Prostate gland (tissue), 2 donors: ENCODE measurements at regions not wholly inside any gene's neighbourhood (a gene's known extent, or its start where the extent isn't known, plus 50 kb on each side); places are given as distances from the start of the nearest gene placed in this dataset.

Experiments used
- DNase-seq: peaks from one replicate; pipeline ENCODE4 v3.0.0-alpha.2; 2019; ENCODE audit warnings: low spot score
- H3K27ac ChIP-seq, 2 donors: fragments of 200-600 bp; sonication (generic); 2 replicates each; pipeline ENCODE4 v1.5.1; 2017 to 2019
- H3K27me3 ChIP-seq: fragments of 200-600 bp; sonication (generic); replicated peaks from 2 replicates; pipeline ENCODE4 v1.5.1; 2019; ENCODE audit not compliant: insufficient read depth
- H3K36me3 ChIP-seq, 2 donors: fragments of 200-600 bp; sonication (generic); 1 replicate in 1 of 2; 2 replicates in 1 of 2; pipeline versions ENCODE4 v1.5.1 to v1.8.1; 2017 to 2019
- H3K4me1 ChIP-seq: fragments of 200-600 bp; sonication (generic); replicated peaks from 2 replicates; pipeline ENCODE4 v1.5.1; 2019
- H3K4me3 ChIP-seq, 2 donors: fragments of 200-600 bp; sonication (generic); 2 replicates each; pipeline ENCODE4 v1.5.1; 2017 to 2019
- H3K9me3 ChIP-seq: fragments of 200-600 bp; sonication (generic); 2 replicates; pipeline ENCODE4 v1.5.1; 2017
- CTCF ChIP-seq, 4 experiments: fragments of 200-600 bp in 2 of 4; fragments of 450-650 bp in 2 of 4; sonication (generic) in 2 of 4; IDR thresholded peaks; 1 replicate in 3 of 4; 2 replicates in 1 of 4; pipeline ENCODE4 v1.5.1; 2016 to 2019; ENCODE audit warnings: antibody characterized with exemption in 4 of 4, mild to moderate bottlenecking in 2 of 4, moderate library complexity in 2 of 4
- POLR2A ChIP-seq: fragments of 450-650 bp; IDR thresholded peaks from one replicate; pipeline ENCODE4 v1.6.1; 2016; ENCODE audit warnings: antibody characterized with exemption, mild to moderate bottlenecking
- POLR2AphosphoS5 ChIP-seq: sonication (generic); formaldehyde crosslinking; IDR thresholded peaks from one replicate; pipeline ENCODE4 v1.6.1; 2017; ENCODE audit warnings: antibody characterized with exemption
- WGBS: methylation state at CpG from one replicate; pipeline ENCODE4 v1.1.5; 2018; 5-methylcytosine and 5-hydroxymethylcytosine counted together
- intact Hi-C: fragments of 100-400 bp; cut with DNase I; formaldehyde crosslinking; loops from one replicate; pipeline ENCODE4 v1.14.2; 2022

DNA sequence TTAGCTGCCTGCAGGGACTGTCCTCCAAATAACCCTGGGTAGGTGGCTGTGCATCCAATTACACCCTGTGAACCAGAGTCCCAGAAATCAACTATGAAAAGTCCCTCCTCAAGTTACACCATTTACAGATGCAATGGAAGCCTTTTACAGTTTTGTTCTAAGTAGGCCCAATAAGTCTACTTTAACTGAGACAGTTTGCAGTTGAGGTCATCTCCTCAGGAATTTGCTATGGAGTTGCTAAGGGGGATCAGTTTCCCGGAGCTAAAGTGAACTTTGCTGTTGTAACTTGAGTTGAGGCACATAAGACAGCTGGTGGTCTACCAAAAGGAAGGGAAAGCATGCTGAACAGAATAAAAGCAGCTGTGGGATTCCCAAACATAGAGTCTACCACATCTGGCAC, 121.6 kb upstream of the STK26 start:
- Histone ChIP-seq H3K36me3 (no peaks in the 10 kb centered on the region), H3K4me3 (no peak overlapping the region), H3K9me3 (no peaks in the 10 kb centered on the region), H3K27me3 (no peaks in the 10 kb centered on the region), H3K4me1 (no peaks in the 10 kb centered on the region), H3K27ac (no peak overlapping the region)
- no peak for DNase-seq
- intact Hi-C loops, result no loop called here
- WGBS, result 86% methylated on average over 1 of the region's 1 CpG
- TF ChIP-seq POLR2AphosphoS5 (no peak), CTCF (IDR thresholded peaks at IDR 0.05) (no peak), POLR2A (no peak)

GRCh38 chrX:131907488-131908314, 115.4 kb upstream of the STK26 start:
- Histone ChIP-seq H3K27me3 (no peaks in the 10 kb centered on the region), H3K36me3 (no peaks in the 10 kb centered on the region), H3K4me3 (no peak overlapping the region), H3K4me1 (no peaks in the 10 kb centered on the region), H3K27ac (no peak overlapping the region), H3K9me3 (no peaks in the 10 kb centered on the region)
- intact Hi-C loops, result no loop called here
- DNase-seq, result no peak
- TF ChIP-seq CTCF (IDR thresholded peaks at IDR 0.05) (no peak), POLR2AphosphoS5 (no peak), POLR2A (no peak)
- 91% methylated on average over 22 of the region's 31 CpGs for WGBS

- TF ChIP-seq POLR2AphosphoS5, result no peak
- no peak for TF ChIP-seq CTCF (IDR thresholded peaks at IDR 0.05)
- Histone ChIP-seq H3K27me3 (no peaks in the 10 kb centered on the region), H3K9me3 (no peaks in the 10 kb centered on the region), H3K4me1 (no peaks in the 10 kb centered on the region), H3K27ac (no peak overlapping the region), H3K36me3 (no peaks in the 10 kb centered on the region), H3K4me3 (no peak overlapping the region)
- WGBS, result 45% methylated on average over 1 of the region's 1 CpG
- intact Hi-C loops, result no loop called here
- no peak for DNase-seq
These were observed 112.5 kb upstream of the STK26 start for GRCh38 chrX:131910586-131910985.

GRCh38 chrX:131915488-131915887, 107.6 kb upstream of the STK26 start:
- WGBS, result 93% methylated on average over 3 of the region's 3 CpGs
- Histone ChIP-seq H3K27me3 (no peaks in the 10 kb centered on the region), H3K27ac (no peak overlapping the region), H3K4me1 (no peaks in the 10 kb centered on the region), H3K4me3 (no peak overlapping the region), H3K9me3 (no peaks in the 10 kb centered on the region), H3K36me3 (no peaks in the 10 kb centered on the region)
- intact Hi-C loops, result no loop called here
- DNase-seq, result no peak
- TF ChIP-seq POLR2AphosphoS5 (no peak), POLR2A (no peak), CTCF (IDR thresholded peaks at IDR 0.05) (no peak)

- no peaks in the 10 kb centered on the region for H3K36me3 ChIP-seq
- WGBS, result 75% methylated on average over 2 of the region's 2 CpGs
- H3K9me3 ChIP-seq, result no peaks in the 10 kb centered on the region
- intact Hi-C loops, result no loop called here
- H3K4me3 ChIP-seq, result no peak overlapping the region
- DNase-seq, result no peak
- H3K27me3 ChIP-seq, result no peaks in the 10 kb centered on the region
- no peaks in the 10 kb centered on the region for H3K4me1 ChIP-seq
- H3K27ac ChIP-seq, result no peak overlapping the region
- no peak for TF ChIP-seq POLR2A
- no peak for TF ChIP-seq CTCF (IDR thresholded peaks at IDR 0.05)
- TF ChIP-seq POLR2AphosphoS5, result no peak
These were observed 105.5 kb upstream of the STK26 start for GRCh38 chrX:131917588-131917987.
